ENCODE measurements at regions not wholly inside any gene's neighbourhood (a gene's known extent, or its start where the extent isn't known, plus 50 kb on each side); places are given as distances from the start of the nearest gene placed in this dataset.
"Not testable (repeated sequence)": the region's sequence is repeated elsewhere in the genome, so short reads cannot be mapped to it uniquely, and the experiment has no call there.

- DNase-seq (ENCODE audit: low read depth): not testable (repeated sequence)
These were observed 357.9 kb upstream of the DEFB115 start for GRCh38 chr20:30899370-30900079.

- DNase-seq (ENCODE audit: low read depth): not testable (repeated sequence)
These were observed 357.3 kb upstream of the DEFB115 start for GRCh38 chr20:30900080-30900719.

- not testable (repeated sequence) for DNase-seq (ENCODE audit: low read depth)
These were observed 352.2 kb upstream of the DEFB115 start for GRCh38 chr20:30905231-30905630.

GRCh38 chr20:30910937-30911725 lies 346.3 kb upstream of the DEFB115 start:
- no peak for DNase-seq (ENCODE audit: low read depth)

GRCh38 chr20:30911832-30912660 lies 345.4 kb upstream of the DEFB115 start:
- DNase-seq (ENCODE audit: low read depth): not testable (repeated sequence)

GRCh38 chr20:30912661-30913026 lies 344.8 kb upstream of the DEFB115 start:
- peak; percentile 26 for DNase-seq (ENCODE audit: low read depth)

GRCh38 chr20:30916404-30916803 lies 341.1 kb upstream of the DEFB115 start:
- DNase-seq (ENCODE audit: low read depth): not testable (repeated sequence)

GRCh38 chr20:30919514-30920188 lies 337.8 kb upstream of the DEFB115 start:
- DNase-seq (ENCODE audit: low read depth): no peak

GRCh38 chr20:30921286-30922071 lies 336.0 kb upstream of the DEFB115 start:
- no peak for DNase-seq (ENCODE audit: low read depth)

- no peak for DNase-seq (ENCODE audit: low read depth)
These were observed 335.3 kb upstream of the DEFB115 start for GRCh38 chr20:30922129-30922528.

GRCh38 chr20:30937790-30938189 lies 319.7 kb upstream of the DEFB115 start:
- no peak for DNase-seq (ENCODE audit: low read depth)

GRCh38 chr20:30949761-30950160 lies 307.7 kb upstream of the DEFB115 start:
- DNase-seq (ENCODE audit: low read depth): no peak

- not testable (repeated sequence) for DNase-seq (ENCODE audit: low read depth)
These were observed 306.4 kb upstream of the DEFB115 start for GRCh38 chr20:30951088-30951487.

GRCh38 chr20:30956649-30957048 lies 300.8 kb upstream of the DEFB115 start:
- not testable (repeated sequence) for DNase-seq (ENCODE audit: low read depth)

- not testable (repeated sequence) for DNase-seq (ENCODE audit: low read depth)
These were observed 298.3 kb upstream of the DEFB115 start for GRCh38 chr20:30959208-30959607.

- DNase-seq (ENCODE audit: low read depth): no peak
These were observed 293.9 kb upstream of the DEFB115 start for GRCh38 chr20:30963591-30963990.

- DNase-seq (ENCODE audit: low read depth): not testable (repeated sequence)
These were observed 281.6 kb upstream of the DEFB115 start for GRCh38 chr20:30975859-30976258.

- DNase-seq (ENCODE audit: low read depth): no peak
These were observed 272.1 kb upstream of the DEFB115 start for GRCh38 chr20:30985386-30985785.

Measured in stromal cell of bone marrow (primary cell).